ENCODE measurements at regions not wholly inside any gene's neighbourhood (a gene's known extent, or its start where the extent isn't known, plus 50 kb on each side); places are given as distances from the start of the nearest gene placed in this dataset.
"Not testable (repeated sequence)": the region's sequence is repeated elsewhere in the genome, so short reads cannot be mapped to it uniquely, and the experiment has no call there.

GRCh38 chr2:89205153-89205552 lies 513.7 kb downstream of the RPIA start:
- H3K27ac ChIP-seq (ENCODE audit: low read depth in 2 of 2, low read length in 1 of 2) = not testable (repeated sequence)
- 30 to 38% methylated on average over 11 of the region's 11 CpGs for WGBS, 2 donors

GRCh38 chr2:89208144-89208932 lies 516.9 kb downstream of the RPIA start:
- not testable (repeated sequence) for H3K27me3 ChIP-seq (ENCODE audit: control insufficient read depth in 1 of 2, insufficient read depth in 2 of 2, low read length in 2 of 2); H3K27ac ChIP-seq (ENCODE audit: low read depth in 2 of 2, low read length in 1 of 2); H3K36me3 ChIP-seq (ENCODE audit: control insufficient read depth in 2 of 2, insufficient read depth in 2 of 2, low read length in 1 of 2); H3K4me3 ChIP-seq (ENCODE audit: low read depth in 1 of 2, low read length in 2 of 2); H3K9me3 ChIP-seq (ENCODE audit: control insufficient read depth in 2 of 2, insufficient read depth in 1 of 2, low read depth in 1 of 2, low read length in 1 of 2); H3K4me1 ChIP-seq (ENCODE audit: control insufficient read depth in 2 of 2, insufficient read depth in 2 of 2, low read length in 1 of 2)
- 57 to 67% methylated on average over 9 of the region's 9 CpGs for WGBS, 2 donors

More at GRCh38 chr2:89205153-89205552, 513.7 kb downstream of the RPIA start:
- H3K9me3 ChIP-seq (ENCODE audit: control insufficient read depth in 2 of 2, insufficient read depth in 1 of 2, low read depth in 1 of 2, low read length in 1 of 2); H3K4me1 ChIP-seq (ENCODE audit: control insufficient read depth in 2 of 2, insufficient read depth in 2 of 2, low read length in 1 of 2); H3K36me3 ChIP-seq (ENCODE audit: control insufficient read depth in 2 of 2, insufficient read depth in 2 of 2, low read length in 1 of 2); H3K27me3 ChIP-seq (ENCODE audit: control insufficient read depth in 1 of 2, insufficient read depth in 2 of 2, low read length in 2 of 2); H3K4me3 ChIP-seq (ENCODE audit: low read depth in 1 of 2, low read length in 2 of 2): not testable (repeated sequence)

- H3K27me3 ChIP-seq (ENCODE audit: control insufficient read depth in 1 of 2, insufficient read depth in 2 of 2, low read length in 2 of 2); H3K27ac ChIP-seq (ENCODE audit: low read depth in 2 of 2, low read length in 1 of 2); H3K9me3 ChIP-seq (ENCODE audit: control insufficient read depth in 2 of 2, insufficient read depth in 1 of 2, low read depth in 1 of 2, low read length in 1 of 2); H3K36me3 ChIP-seq (ENCODE audit: control insufficient read depth in 2 of 2, insufficient read depth in 2 of 2, low read length in 1 of 2); H3K4me3 ChIP-seq (ENCODE audit: low read depth in 1 of 2, low read length in 2 of 2); H3K4me1 ChIP-seq (ENCODE audit: control insufficient read depth in 2 of 2, insufficient read depth in 2 of 2, low read length in 1 of 2): not testable (repeated sequence)
- 5 to 6% methylated on average over 3 of the region's 3 CpGs for WGBS, 2 donors
These were observed 521.7 kb downstream of the RPIA start for GRCh38 chr2:89213151-89213550.

GRCh38 chr2:89213811-89214210 lies 522.3 kb downstream of the RPIA start:
- not testable (repeated sequence) for H3K36me3 ChIP-seq (ENCODE audit: control insufficient read depth in 2 of 2, insufficient read depth in 2 of 2, low read length in 1 of 2); H3K9me3 ChIP-seq (ENCODE audit: control insufficient read depth in 2 of 2, insufficient read depth in 1 of 2, low read depth in 1 of 2, low read length in 1 of 2); H3K27ac ChIP-seq (ENCODE audit: low read depth in 2 of 2, low read length in 1 of 2); H3K4me3 ChIP-seq (ENCODE audit: low read depth in 1 of 2, low read length in 2 of 2); H3K4me1 ChIP-seq (ENCODE audit: control insufficient read depth in 2 of 2, insufficient read depth in 2 of 2, low read length in 1 of 2); H3K27me3 ChIP-seq (ENCODE audit: control insufficient read depth in 1 of 2, insufficient read depth in 2 of 2, low read length in 2 of 2)
- WGBS, 2 donors = 25 to 27% methylated on average over 1 of the region's 1 CpG

GRCh38 chr2:89221474-89221873 lies 530.0 kb downstream of the RPIA start:
- H3K27me3 ChIP-seq (ENCODE audit: control insufficient read depth in 1 of 2, insufficient read depth in 2 of 2, low read length in 2 of 2); H3K36me3 ChIP-seq (ENCODE audit: control insufficient read depth in 2 of 2, insufficient read depth in 2 of 2, low read length in 1 of 2); H3K4me1 ChIP-seq (ENCODE audit: control insufficient read depth in 2 of 2, insufficient read depth in 2 of 2, low read length in 1 of 2); H3K9me3 ChIP-seq (ENCODE audit: control insufficient read depth in 2 of 2, insufficient read depth in 1 of 2, low read depth in 1 of 2, low read length in 1 of 2); H3K27ac ChIP-seq (ENCODE audit: low read depth in 2 of 2, low read length in 1 of 2); H3K4me3 ChIP-seq (ENCODE audit: low read depth in 1 of 2, low read length in 2 of 2): not testable (repeated sequence)
- WGBS, 2 donors = no CpG with 5 or more reads among the region's 2 CpGs

DNA sequence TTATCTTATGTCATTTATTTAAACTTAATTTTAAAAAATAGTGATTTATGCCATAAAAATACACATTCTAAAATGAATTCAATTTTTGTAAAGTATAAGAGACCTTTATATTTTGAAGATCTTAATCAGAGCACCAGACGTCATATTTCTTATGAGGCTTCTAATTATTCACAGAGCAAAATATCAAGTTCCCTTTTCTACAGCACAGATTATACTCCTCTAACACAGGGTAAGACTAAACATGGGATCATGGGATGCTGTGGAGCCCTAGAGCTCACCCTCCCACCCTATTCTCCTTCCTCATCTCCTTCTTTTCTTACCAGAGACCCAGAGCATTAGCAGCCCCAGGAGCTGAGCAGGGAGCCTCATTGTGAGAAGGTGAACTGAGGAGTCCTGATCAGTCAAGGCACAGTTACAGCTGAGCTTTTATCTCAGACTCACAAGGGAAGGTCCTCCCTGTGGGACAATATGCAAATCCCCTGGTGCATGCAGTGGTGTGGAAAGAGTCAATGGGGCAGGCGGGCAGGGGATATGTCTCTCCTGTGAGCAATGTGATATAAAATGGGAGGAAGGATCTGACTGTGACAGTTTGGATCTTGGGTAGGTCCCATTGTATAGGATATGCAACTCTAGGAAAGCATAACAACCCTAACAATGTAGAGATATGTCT lies 530.7 kb downstream of the RPIA start:
- not testable (repeated sequence) for H3K27me3 ChIP-seq (ENCODE audit: control insufficient read depth in 1 of 2, insufficient read depth in 2 of 2, low read length in 2 of 2); H3K4me1 ChIP-seq (ENCODE audit: control insufficient read depth in 2 of 2, insufficient read depth in 2 of 2, low read length in 1 of 2); H3K36me3 ChIP-seq (ENCODE audit: control insufficient read depth in 2 of 2, insufficient read depth in 2 of 2, low read length in 1 of 2); H3K9me3 ChIP-seq (ENCODE audit: control insufficient read depth in 2 of 2, insufficient read depth in 1 of 2, low read depth in 1 of 2, low read length in 1 of 2); H3K27ac ChIP-seq (ENCODE audit: low read depth in 2 of 2, low read length in 1 of 2); H3K4me3 ChIP-seq (ENCODE audit: low read depth in 1 of 2, low read length in 2 of 2)
- 73 to 82% methylated on average over 1 to 2 of the region's 2 CpGs for WGBS, 2 donors

GRCh38 chr2:89224803-89225202 lies 533.3 kb downstream of the RPIA start:
- WGBS, 2 donors = 84 to 89% methylated on average over 2 of the region's 2 CpGs
- H3K27ac ChIP-seq (ENCODE audit: low read depth in 2 of 2, low read length in 1 of 2); H3K27me3 ChIP-seq (ENCODE audit: control insufficient read depth in 1 of 2, insufficient read depth in 2 of 2, low read length in 2 of 2); H3K4me3 ChIP-seq (ENCODE audit: low read depth in 1 of 2, low read length in 2 of 2); H3K4me1 ChIP-seq (ENCODE audit: control insufficient read depth in 2 of 2, insufficient read depth in 2 of 2, low read length in 1 of 2); H3K36me3 ChIP-seq (ENCODE audit: control insufficient read depth in 2 of 2, insufficient read depth in 2 of 2, low read length in 1 of 2); H3K9me3 ChIP-seq (ENCODE audit: control insufficient read depth in 2 of 2, insufficient read depth in 1 of 2, low read depth in 1 of 2, low read length in 1 of 2): not testable (repeated sequence)

DNA sequence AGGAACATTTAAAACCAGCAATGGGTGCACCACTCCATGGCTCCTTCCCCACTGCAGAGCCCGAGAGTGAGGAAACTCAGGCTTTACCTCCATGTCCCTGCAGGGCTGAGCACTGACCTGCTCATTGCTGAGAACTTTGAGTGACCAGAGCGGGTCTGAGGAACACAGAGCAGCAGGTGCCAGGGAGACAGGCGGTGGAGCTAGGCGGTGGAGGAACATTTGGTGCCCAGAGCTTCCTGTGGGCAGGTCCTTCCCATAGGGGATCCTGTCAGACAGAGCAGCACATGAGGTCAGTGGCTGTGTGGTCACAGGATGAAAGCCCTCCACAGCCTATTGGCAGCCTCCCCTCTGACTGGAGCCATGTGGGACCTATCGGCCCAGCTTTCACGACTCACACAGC lies 538.5 kb downstream of the RPIA start:
- H3K27me3 ChIP-seq (ENCODE audit: control insufficient read depth in 1 of 2, insufficient read depth in 2 of 2, low read length in 2 of 2); H3K4me3 ChIP-seq (ENCODE audit: low read depth in 1 of 2, low read length in 2 of 2); H3K27ac ChIP-seq (ENCODE audit: low read depth in 2 of 2, low read length in 1 of 2); H3K36me3 ChIP-seq (ENCODE audit: control insufficient read depth in 2 of 2, insufficient read depth in 2 of 2, low read length in 1 of 2); H3K4me1 ChIP-seq (ENCODE audit: control insufficient read depth in 2 of 2, insufficient read depth in 2 of 2, low read length in 1 of 2); H3K9me3 ChIP-seq (ENCODE audit: control insufficient read depth in 2 of 2, insufficient read depth in 1 of 2, low read depth in 1 of 2, low read length in 1 of 2): not testable (repeated sequence)
- 83 to 94% methylated on average over 4 to 5 of the region's 6 CpGs for WGBS, 2 donors

- not testable (repeated sequence) for H3K4me3 ChIP-seq (ENCODE audit: low read depth in 1 of 2, low read length in 2 of 2); H3K36me3 ChIP-seq (ENCODE audit: control insufficient read depth in 2 of 2, insufficient read depth in 2 of 2, low read length in 1 of 2); H3K4me1 ChIP-seq (ENCODE audit: control insufficient read depth in 2 of 2, insufficient read depth in 2 of 2, low read length in 1 of 2); H3K27ac ChIP-seq (ENCODE audit: low read depth in 2 of 2, low read length in 1 of 2); H3K27me3 ChIP-seq (ENCODE audit: control insufficient read depth in 1 of 2, insufficient read depth in 2 of 2, low read length in 2 of 2); H3K9me3 ChIP-seq (ENCODE audit: control insufficient read depth in 2 of 2, insufficient read depth in 1 of 2, low read depth in 1 of 2, low read length in 1 of 2)
- 0% methylated on average over 1 of the region's 2 CpGs for WGBS, 2 donors
These were observed 539.8 kb downstream of the RPIA start for GRCh38 chr2:89231241-89231640.

DNA sequence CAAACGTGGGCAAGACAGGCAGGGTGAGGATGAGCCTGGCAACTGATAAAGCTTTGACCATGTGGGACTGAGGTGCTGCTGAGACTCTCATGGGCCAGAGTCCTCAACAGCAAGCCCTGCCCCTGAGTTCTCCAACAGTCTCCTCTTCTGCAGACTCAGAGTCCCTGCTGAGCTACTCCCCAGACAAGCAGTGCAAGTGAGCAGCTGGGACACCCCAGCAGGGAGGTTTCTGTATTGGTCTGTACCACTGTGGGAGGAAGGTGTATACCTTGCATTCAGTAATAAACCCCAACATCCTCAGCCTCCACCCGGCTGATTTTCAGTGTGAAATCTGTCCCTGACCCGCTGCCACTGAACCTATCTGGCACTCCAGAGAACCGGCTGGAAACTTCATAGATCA lies 542.5 kb downstream of the RPIA start:
- WGBS, 2 donors = 70 to 77% methylated on average over 3 of the region's 4 CpGs
- H3K4me3 ChIP-seq (ENCODE audit: low read depth in 1 of 2, low read length in 2 of 2); H3K27me3 ChIP-seq (ENCODE audit: control insufficient read depth in 1 of 2, insufficient read depth in 2 of 2, low read length in 2 of 2); H3K4me1 ChIP-seq (ENCODE audit: control insufficient read depth in 2 of 2, insufficient read depth in 2 of 2, low read length in 1 of 2); H3K36me3 ChIP-seq (ENCODE audit: control insufficient read depth in 2 of 2, insufficient read depth in 2 of 2, low read length in 1 of 2); H3K9me3 ChIP-seq (ENCODE audit: control insufficient read depth in 2 of 2, insufficient read depth in 1 of 2, low read depth in 1 of 2, low read length in 1 of 2); H3K27ac ChIP-seq (ENCODE audit: low read depth in 2 of 2, low read length in 1 of 2): not testable (repeated sequence)
